CD1c-positive myeloid dendritic cell (primary cell): ENCODE measurements at regions not wholly inside any gene's neighbourhood (a gene's known extent, or its start where the extent isn't known, plus 50 kb on each side); places are given as distances from the start of the nearest gene placed in this dataset.

Experiments
- DNase-seq: peaks from one replicate; pipeline ENCODE4 v3.0.0-alpha.2; 2016; ENCODE audit errors: extremely low spot score

GRCh38 chr12:67147030-67147429 is 122.1 kb upstream of the CAND1 start:
- DNase-seq, result no peak

GRCh38 chr12:67147447-67147846 is 121.7 kb upstream of the CAND1 start:
- no peak for DNase-seq

- no peak for DNase-seq
Observed at GRCh38 chr12:67148265-67148664, 120.9 kb upstream of the CAND1 start.

- DNase-seq, result no peak
Observed at GRCh38 chr12:67151886-67152285, 117.3 kb upstream of the CAND1 start.

- no peak for DNase-seq
Observed at GRCh38 chr12:67152451-67152850, 116.7 kb upstream of the CAND1 start.

- no peak for DNase-seq
Observed at GRCh38 chr12:67154901-67155300, 114.3 kb upstream of the CAND1 start.

- no peak for DNase-seq
Observed at GRCh38 chr12:67155863-67156262, 113.3 kb upstream of the CAND1 start.

- peak; percentile 20 for DNase-seq
Observed at GRCh38 chr12:67161322-67161918, 107.7 kb upstream of the CAND1 start.

GRCh38 chr12:67173258-67173657 is 95.9 kb upstream of the CAND1 start:
- DNase-seq, result no peak

- no peak for DNase-seq
Observed at GRCh38 chr12:67182551-67182950, 86.6 kb upstream of the CAND1 start.

GRCh38 chr12:67193704-67194103 is 75.5 kb upstream of the CAND1 start:
- DNase-seq, result no peak

- no peak for DNase-seq
Observed at GRCh38 chr12:67200386-67200785, 68.8 kb upstream of the CAND1 start.

- no peak for DNase-seq
Observed at GRCh38 chr12:67202011-67202677, 67.0 kb upstream of the CAND1 start.

- no peak for DNase-seq
Observed at GRCh38 chr12:67202678-67203012, 66.5 kb upstream of the CAND1 start.

GRCh38 chr12:67208281-67209067 is 60.7 kb upstream of the CAND1 start:
- DNase-seq, result no peak

- DNase-seq, result no peak
Observed at GRCh38 chr12:67211029-67211428, 58.1 kb upstream of the CAND1 start.

- no peak for DNase-seq
Observed at GRCh38 chr12:67211494-67211893, 57.7 kb upstream of the CAND1 start.

- no peak for DNase-seq
Observed at GRCh38 chr12:67217647-67218046, 51.5 kb upstream of the CAND1 start.
